ENCODE measurements at regions not wholly inside any gene's neighbourhood (a gene's known extent, or its start where the extent isn't known, plus 50 kb on each side); places are given as distances from the start of the nearest gene placed in this dataset.

GRCh38 chr3:117485841-117486240 is 776.3 kb downstream of the TUSC7 start:
- no peaks in the 10 kb centered on the region for H3K27me3 ChIP-seq (ENCODE audit: control insufficient read depth in 2 of 2, insufficient read depth in 2 of 2, low read length in 2 of 2)
- no peaks in the 10 kb centered on the region for H3K79me2 ChIP-seq (ENCODE audit: control insufficient read depth, insufficient read depth, low read length)
- no peak overlapping the region for H2AFZ ChIP-seq (ENCODE audit: low read depth, low read length)
- H3K9me3 ChIP-seq (replicated peaks; ENCODE audit: control insufficient read depth, insufficient read depth, low read depth, low read length), result no peaks in the 10 kb centered on the region
- BruUV-seq (replicated peaks), result no TSS peak
- in situ Hi-C loops (cut with MboI) (no loop called here), intact Hi-C loops (cut with micrococcal nuclease) (no loop called here)
- H3K9me1 ChIP-seq (ENCODE audit: control insufficient read depth, insufficient read depth, low read length), result no peaks in the 10 kb centered on the region
- DNase-seq (ENCODE audit: extremely low read depth in 1 of 4, low spot score in 3 of 4) (no peak), FAIRE-seq (no peak), ATAC-seq (no peak)
- TF ChIP-seq ELK1 (CRISPR knock-in tag; IDR thresholded peaks at IDR 0.05), result no peak
- no peak for TF ChIP-seq GABPB1 (CRISPR knock-in tag; IDR thresholded peaks at IDR 0.05)
- no peak for TF ChIP-seq CREB1 (IDR thresholded peaks at IDR 0.05)
- TF ChIP-seq CREB1 (CRISPR knock-in tag; IDR thresholded peaks at IDR 0.05), result no peak
- no peak for TF ChIP-seq POLR2H (tag; IDR thresholded peaks at IDR 0.05; ENCODE audit: low read depth)
- TF ChIP-seq ZNF436 (CRISPR knock-in tag; IDR thresholded peaks at IDR 0.05), result no peak
- no peak for TF ChIP-seq PURB (CRISPR knock-in tag; IDR thresholded peaks at IDR 0.05; ENCODE audit: low read depth)
- TF ChIP-seq NFRKB (IDR thresholded peaks at IDR 0.05; ENCODE audit: low read depth), result no peak
- no peak for TF ChIP-seq XRCC5 (IDR thresholded peaks at IDR 0.05; ENCODE audit: low read depth, low read length)
- TF ChIP-seq KAT2B (IDR thresholded peaks at IDR 0.05; ENCODE audit: low read depth, low read length), result no peak
- no peak for TF ChIP-seq TBL1XR1 (IDR thresholded peaks at IDR 0.05; ENCODE audit: low read length in 2 of 2)
- no peak for TF ChIP-seq FOXK1 (CRISPR knock-in tag; IDR thresholded peaks at IDR 0.05; ENCODE audit: borderline replicate concordance)
- no peak for TF ChIP-seq ESRRA (IDR thresholded peaks at IDR 0.05; ENCODE audit: borderline replicate concordance, low read depth)
- TF ChIP-seq DEAF1 (CRISPR knock-in tag; IDR thresholded peaks at IDR 0.05), result no peak
- TF ChIP-seq C11orf30 (IDR thresholded peaks at IDR 0.05; ENCODE audit: low read depth), result no peak
- H3K9ac ChIP-seq (ENCODE audit: insufficient read depth in 1 of 2, low read depth in 2 of 2, low read length in 2 of 2), result no peak overlapping the region
- no peaks in the 10 kb centered on the region for H4K20me1 ChIP-seq (replicated peaks; ENCODE audit: control insufficient read depth, insufficient read depth, low read length)
- POLR2A ChIA-PET, result no interaction called here
- H3K36me3 ChIP-seq (ENCODE audit: control insufficient read depth, insufficient read depth, low read length), result no peaks in the 10 kb centered on the region
- H3K4me1 ChIP-seq (replicated peaks in 1 of 2; ENCODE audit: control insufficient read depth in 2 of 2, insufficient read depth in 2 of 2, low read length in 2 of 2), result no peaks in the 10 kb centered on the region
- no peak overlapping the region for H3K27ac ChIP-seq (ENCODE audit: extremely low read depth, low read depth, low read length)
- no peak overlapping the region for H3K4me3 ChIP-seq
- CTCF ChIA-PET (ENCODE audit: low intra/inter-chr PET ratio), result no interaction called here
- H3K4me2 ChIP-seq (ENCODE audit: insufficient read depth, low read length), result no peak overlapping the region

Data from K562 (cell line).